ENCODE measurements at regions not wholly inside any gene's neighbourhood (a gene's known extent, or its start where the extent isn't known, plus 50 kb on each side); places are given as distances from the start of the nearest gene placed in this dataset.
"Not testable (repeated sequence)": the region's sequence is repeated elsewhere in the genome, so short reads cannot be mapped to it uniquely, and the experiment has no call there.

DNA sequence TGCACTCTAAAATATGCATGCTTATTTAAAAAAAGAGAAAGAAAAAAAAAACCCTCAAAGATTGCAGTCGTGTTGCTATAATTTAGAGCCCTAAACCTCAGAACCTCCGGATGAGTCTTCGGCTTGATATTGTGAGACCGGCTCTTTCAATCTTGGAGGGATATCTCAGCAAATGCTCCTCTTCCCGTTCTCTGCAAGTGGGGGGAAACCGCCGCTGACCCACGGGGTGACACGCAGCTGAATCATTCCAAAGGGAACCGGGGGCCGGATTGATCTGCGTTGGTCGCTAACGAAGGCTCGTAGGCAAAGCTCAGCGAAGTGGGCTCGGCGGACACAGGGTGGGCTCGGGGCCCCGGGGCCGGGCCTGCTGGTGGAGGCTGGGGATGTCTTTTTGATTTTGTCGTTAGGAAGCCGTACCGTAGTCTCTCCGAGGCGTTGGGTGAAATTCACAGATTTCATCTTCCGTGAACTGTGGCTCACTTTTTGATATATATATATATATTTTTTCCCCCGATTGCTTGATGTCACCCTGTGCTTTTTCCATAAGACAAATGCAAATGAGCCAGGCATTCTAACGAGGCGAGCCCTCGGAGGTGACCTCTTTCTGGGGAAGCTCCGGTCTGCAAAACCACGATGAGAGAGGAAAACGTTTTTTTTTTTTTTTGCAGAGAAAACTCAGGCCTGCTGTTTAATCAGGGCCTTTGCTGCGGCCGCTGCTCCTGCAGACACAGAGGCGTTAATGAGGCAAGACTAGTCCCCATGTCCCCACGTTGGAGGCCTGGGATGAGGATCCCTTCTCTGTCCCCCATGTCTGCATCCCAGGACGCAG lies 110.7 kb upstream of the PPP2R3B start:
- intact Hi-C loops (cut with DNase I), result no loop called here
- Histone ChIP-seq H3K27me3 (ENCODE audit: low read depth) (peaks cover 18% of the 10 kb centered on the region), H3K4me1 (no peaks in the 10 kb centered on the region), H3K4me3 (no peak overlapping the region), H3K9me3 (no peaks in the 10 kb centered on the region), H3K36me3 (no peaks in the 10 kb centered on the region), H3K27ac (no peak overlapping the region)
- ATAC-seq (no peak), DNase-seq (no peak)
- TF ChIP-seq, protein P1, sequence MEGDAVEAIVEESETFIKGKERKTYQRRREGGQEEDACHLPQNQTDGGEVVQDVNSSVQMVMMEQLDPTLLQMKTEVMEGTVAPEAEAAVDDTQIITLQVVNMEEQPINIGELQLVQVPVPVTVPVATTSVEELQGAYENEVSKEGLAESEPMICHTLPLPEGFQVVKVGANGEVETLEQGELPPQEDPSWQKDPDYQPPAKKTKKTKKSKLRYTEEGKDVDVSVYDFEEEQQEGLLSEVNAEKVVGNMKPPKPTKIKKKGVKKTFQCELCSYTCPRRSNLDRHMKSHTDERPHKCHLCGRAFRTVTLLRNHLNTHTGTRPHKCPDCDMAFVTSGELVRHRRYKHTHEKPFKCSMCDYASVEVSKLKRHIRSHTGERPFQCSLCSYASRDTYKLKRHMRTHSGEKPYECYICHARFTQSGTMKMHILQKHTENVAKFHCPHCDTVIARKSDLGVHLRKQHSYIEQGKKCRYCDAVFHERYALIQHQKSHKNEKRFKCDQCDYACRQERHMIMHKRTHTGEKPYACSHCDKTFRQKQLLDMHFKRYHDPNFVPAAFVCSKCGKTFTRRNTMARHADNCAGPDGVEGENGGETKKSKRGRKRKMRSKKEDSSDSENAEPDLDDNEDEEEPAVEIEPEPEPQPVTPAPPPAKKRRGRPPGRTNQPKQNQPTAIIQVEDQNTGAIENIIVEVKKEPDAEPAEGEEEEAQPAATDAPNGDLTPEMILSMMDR (IDR thresholded peaks at IDR 0.05), result no peak

DNA sequence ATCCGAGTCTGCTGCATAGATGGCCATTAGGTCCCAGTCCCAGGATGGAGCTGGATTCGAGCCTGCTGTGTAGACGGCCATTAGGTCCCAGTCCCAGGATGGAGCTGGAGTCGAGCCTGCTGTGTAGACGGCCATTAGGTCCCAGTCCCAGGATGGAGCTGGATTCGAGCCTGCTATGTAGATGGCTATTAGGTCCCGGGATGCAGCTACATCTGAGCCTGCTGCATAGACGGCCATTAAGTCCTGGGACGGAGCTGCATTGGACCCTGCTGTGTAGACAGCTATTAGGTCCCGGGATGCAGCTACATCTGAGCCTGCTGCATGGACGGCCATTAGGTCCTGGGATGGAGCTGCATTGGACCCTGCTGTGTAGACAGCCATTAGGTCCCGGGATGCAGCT lies 112.2 kb upstream of the PPP2R3B start:
- DNase-seq; intact Hi-C loops (cut with DNase I); ATAC-seq; H3K4me3 ChIP-seq; H3K36me3 ChIP-seq; H3K9me3 ChIP-seq; H3K4me1 ChIP-seq; H3K27ac ChIP-seq: not testable (repeated sequence)
- peaks cover 18% of the 10 kb centered on the region for H3K27me3 ChIP-seq (ENCODE audit: low read depth)

DNA sequence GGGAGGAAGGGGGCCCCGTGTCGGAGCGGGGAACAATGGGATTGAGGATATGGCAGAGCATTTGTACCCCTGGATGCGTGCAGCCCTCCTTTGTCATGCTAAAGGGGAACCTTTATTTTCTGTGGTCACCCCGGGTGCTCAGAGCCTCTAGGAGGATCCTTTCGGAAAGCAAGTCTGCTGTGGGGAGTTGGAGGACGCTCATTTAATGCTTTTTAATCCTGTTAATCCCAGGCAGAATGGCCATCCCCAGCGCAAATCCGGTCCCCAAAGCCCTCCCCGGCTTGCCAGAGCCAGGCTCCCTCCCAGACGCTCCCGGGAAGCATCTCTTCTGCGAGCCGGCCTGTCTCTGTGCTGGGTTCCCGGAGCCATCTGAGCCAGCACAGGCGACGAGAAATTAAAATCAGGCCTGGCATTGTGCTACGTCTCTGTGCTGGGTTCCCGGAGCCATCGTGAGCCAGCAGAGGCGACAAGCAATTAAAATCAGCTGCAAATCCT lies 113.2 kb upstream of the PPP2R3B start:
- no peaks in the 10 kb centered on the region for H3K9me3 ChIP-seq
- no peaks in the 10 kb centered on the region for H3K36me3 ChIP-seq
- no peak for DNase-seq
- TF ChIP-seq, protein P1 (IDR thresholded peaks at IDR 0.05), result no peak
- no peak for ATAC-seq
- no peak overlapping the region for H3K27ac ChIP-seq
- no peaks in the 10 kb centered on the region for H3K4me1 ChIP-seq
- H3K4me3 ChIP-seq, result no peak overlapping the region
- intact Hi-C loops (cut with DNase I), result no loop called here
- H3K27me3 ChIP-seq (ENCODE audit: low read depth), result peaks cover 18% of the 10 kb centered on the region

DNA sequence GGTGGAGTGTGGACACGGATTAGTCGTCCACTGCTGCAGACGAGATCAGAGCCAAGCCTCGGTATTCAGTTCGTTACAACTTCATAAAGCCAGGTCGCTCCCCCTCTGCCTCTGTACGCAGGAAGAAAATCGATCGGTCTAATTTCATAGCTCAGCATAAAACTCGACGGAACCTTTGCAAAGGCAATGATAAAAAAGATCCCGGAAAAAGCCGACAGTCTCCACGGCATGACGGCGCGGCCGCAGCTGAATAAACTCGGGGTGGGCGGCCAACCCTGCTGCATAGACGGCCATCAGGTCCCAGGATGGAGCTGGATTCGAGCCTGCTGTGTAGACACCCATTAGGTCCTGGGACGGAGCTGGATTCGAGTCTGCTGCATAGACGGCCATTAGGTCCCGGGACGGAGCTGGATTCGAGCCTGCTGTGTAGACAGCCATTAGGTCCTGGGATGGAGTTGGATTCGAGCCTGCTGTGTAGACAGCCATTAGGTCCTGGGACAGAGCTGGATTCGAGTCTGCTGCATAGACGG lies 113.8 kb upstream of the PPP2R3B start:
- Histone ChIP-seq H3K27ac (no peak overlapping the region), H3K9me3 (no peaks in the 10 kb centered on the region), H3K36me3 (no peaks in the 10 kb centered on the region), H3K4me3 (no peak overlapping the region), H3K27me3 (ENCODE audit: low read depth) (peaks cover 18% of the 10 kb centered on the region), H3K4me1 (no peaks in the 10 kb centered on the region)
- intact Hi-C loops (cut with DNase I), result no loop called here
- ATAC-seq, result no peak
- DNase-seq, result no peak
- TF ChIP-seq, protein P1 (IDR thresholded peaks at IDR 0.05), result no peak

DNA sequence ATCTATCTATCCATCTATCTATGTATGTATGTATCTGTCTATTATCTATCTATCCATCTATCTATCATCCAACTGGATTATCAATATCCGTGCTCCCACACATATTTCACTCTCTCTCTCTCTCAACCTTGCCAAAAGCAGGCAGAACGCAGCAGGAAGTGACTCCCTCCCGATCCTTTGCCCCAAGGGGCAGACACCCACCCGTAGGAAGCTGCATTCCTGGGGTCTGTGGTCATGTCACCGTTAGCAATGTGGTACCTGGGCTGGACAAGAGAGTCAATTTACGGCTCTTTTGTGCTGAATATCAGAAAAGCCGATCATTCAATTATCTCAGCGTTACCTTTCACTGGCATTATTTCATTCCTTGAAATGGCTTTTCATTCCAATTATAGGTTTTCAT lies 119.6 kb upstream of the PPP2R3B start:
- no peak overlapping the region for H3K27ac ChIP-seq
- DNase-seq, result no peak
- no peaks in the 10 kb centered on the region for H3K9me3 ChIP-seq
- TF ChIP-seq, protein P1 (IDR thresholded peaks at IDR 0.05), result no peak
- intact Hi-C loops (cut with DNase I), result no loop called here
- peaks cover 6% of the 10 kb centered on the region for H3K27me3 ChIP-seq (ENCODE audit: low read depth)
- ATAC-seq, result no peak
- no peak overlapping the region for H3K4me3 ChIP-seq
- no peaks in the 10 kb centered on the region for H3K36me3 ChIP-seq
- H3K4me1 ChIP-seq, result no peaks in the 10 kb centered on the region

DNA sequence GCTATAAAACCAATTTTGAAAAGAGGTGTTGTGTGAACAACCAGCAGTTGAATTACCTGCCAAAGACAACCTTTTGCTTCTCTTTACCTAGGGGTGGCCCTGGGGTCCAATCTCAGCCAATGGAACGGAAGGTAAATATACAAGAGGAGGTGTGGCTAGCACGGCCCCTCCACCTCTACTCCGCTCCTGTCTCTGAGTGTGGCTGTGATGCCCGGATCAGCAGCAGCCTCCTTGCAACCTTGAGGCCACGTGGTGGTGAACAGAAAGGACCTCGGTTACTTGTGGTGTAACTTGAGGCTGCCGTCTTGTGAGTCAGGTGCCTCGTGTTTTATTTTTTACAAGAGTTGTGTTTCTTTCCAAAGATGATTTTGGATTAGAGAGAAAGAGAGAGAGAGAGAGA lies 121.5 kb upstream of the PPP2R3B start:
- Histone ChIP-seq H3K36me3 (no peaks in the 10 kb centered on the region), H3K4me3 (no peak overlapping the region), H3K27me3 (ENCODE audit: low read depth) (no peaks in the 10 kb centered on the region), H3K9me3 (no peaks in the 10 kb centered on the region), H3K27ac (no peak overlapping the region), H3K4me1 (no peaks in the 10 kb centered on the region)
- TF ChIP-seq, protein P1 (IDR thresholded peaks at IDR 0.05), result no peak
- no peak for DNase-seq
- intact Hi-C loops (cut with DNase I), result no loop called here
- no peak for ATAC-seq

DNA sequence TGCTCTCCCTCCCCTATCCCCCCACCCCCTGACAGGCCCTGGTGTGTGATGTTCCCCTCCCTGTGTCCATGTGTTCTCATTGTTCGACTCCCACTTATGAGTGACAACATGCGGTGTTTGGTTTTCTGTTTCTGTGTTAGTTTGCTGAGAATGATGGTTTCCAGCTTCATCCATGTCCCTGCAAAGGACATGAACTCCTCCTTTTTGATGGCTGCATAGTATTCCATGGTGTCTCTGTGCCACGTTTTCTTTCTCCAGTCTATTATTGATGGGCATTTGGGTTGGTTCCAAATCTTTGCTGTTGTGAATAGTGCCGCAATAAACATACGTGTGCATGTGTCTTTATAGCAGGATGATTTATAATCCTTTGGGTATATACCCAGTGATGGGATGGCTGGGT lies 121.8 kb upstream of the SHOX start:
- H3K4me3 ChIP-seq; DNase-seq; H3K27ac ChIP-seq; H3K4me1 ChIP-seq; ATAC-seq; H3K36me3 ChIP-seq; H3K9me3 ChIP-seq; intact Hi-C loops (cut with DNase I); H3K27me3 ChIP-seq (ENCODE audit: low read depth): not testable (repeated sequence)

DNA sequence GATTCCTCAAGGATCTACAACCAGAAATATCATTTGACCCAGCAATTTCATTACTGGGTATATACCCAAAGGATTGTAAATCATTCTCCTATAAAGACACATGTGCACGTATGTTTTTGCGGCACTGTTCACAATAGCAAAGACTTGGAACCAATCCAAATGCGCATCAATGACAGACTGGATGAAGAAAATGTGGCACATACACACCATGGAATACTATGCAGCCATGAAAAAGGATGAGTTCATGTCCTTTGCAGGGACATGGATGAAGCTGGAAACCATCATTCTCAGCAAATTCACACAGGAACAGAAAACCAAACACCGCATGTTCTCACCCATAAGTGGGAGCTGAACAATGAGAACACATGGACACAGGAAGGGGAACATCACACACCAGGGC lies 119.5 kb upstream of the SHOX start:
- ATAC-seq; H3K9me3 ChIP-seq; H3K4me1 ChIP-seq; H3K27me3 ChIP-seq (ENCODE audit: low read depth); DNase-seq; H3K27ac ChIP-seq; intact Hi-C loops (cut with DNase I); H3K36me3 ChIP-seq; H3K4me3 ChIP-seq: not testable (repeated sequence)
